ENCODE measurements at regions not wholly inside any gene's neighbourhood (a gene's known extent, or its start where the extent isn't known, plus 50 kb on each side); places are given as distances from the start of the nearest gene placed in this dataset.

- TF ChIP-seq CTCF (IDR thresholded peaks at IDR 0.05): no peak
- no peak for TF ChIP-seq POLR2A (IDR thresholded peaks at IDR 0.05; ENCODE audit: low read depth)
- no peak for TF ChIP-seq POLR2AphosphoS5 (IDR thresholded peaks at IDR 0.05)
- TF ChIP-seq EP300 (IDR thresholded peaks at IDR 0.05): no peak
Measured at GRCh38 chr5:175784230-175784629, 87.1 kb upstream of the CPLX2 start.
